Peyer's patch (tissue), 4 donors: ENCODE measurements at regions not wholly inside any gene's neighbourhood (a gene's known extent, or its start where the extent isn't known, plus 50 kb on each side); places are given as distances from the start of the nearest gene placed in this dataset.

ENCODE experiments used
- DNase-seq, 3 donors: peaks; one replicate each; pipeline ENCODE4 v3.0.0-alpha.2; 2017 to 2019
- H3K27ac ChIP-seq, 4 donors: fragments of 200-600 bp; sonication (generic); one replicate each; pipeline ENCODE4 v1.5.1; 2016 to 2019
- H3K27me3 ChIP-seq, 2 donors: fragments of 200-600 bp; sonication (generic); one replicate each; pipeline ENCODE4 v1.5.1; 2019
- H3K36me3 ChIP-seq, 3 donors: fragments of 200-600 bp; sonication (generic); one replicate each; pipeline ENCODE4 v1.5.1; 2016 to 2019
- H3K4me1 ChIP-seq, 4 donors: fragments of 200-600 bp; sonication (generic); one replicate each; pipeline ENCODE4 v1.5.1; 2016 to 2019
- H3K4me3 ChIP-seq, 4 donors: fragments of 200-600 bp; sonication (generic); 1 replicate in 3 of 4; 2 replicates in 1 of 4; pipeline ENCODE4 v1.5.1; 2016 to 2019; ENCODE audit warnings: mild to moderate bottlenecking in 1 of 4
- H3K9me3 ChIP-seq, 4 donors: fragments of 200-600 bp; sonication (generic); one replicate each; pipeline ENCODE4 v1.5.1; 2016 to 2019; ENCODE audit warnings: mild to moderate bottlenecking in 1 of 4
- CTCF ChIP-seq, 6 experiments: fragments of 450-650 bp in 4 of 6; fragments of 200-600 bp in 2 of 6; sonication (generic) in 1 of 6; IDR thresholded peaks; one replicate each; pipeline ENCODE4 v1.5.1; 2017 to 2019; ENCODE audit warnings: antibody characterized with exemption in 6 of 6, mild to moderate bottlenecking in 3 of 6, moderate library complexity in 1 of 6
- POLR2A ChIP-seq, 2 donors: fragments of 450-650 bp; IDR thresholded peaks; one replicate each; pipeline ENCODE4 v1.5.1; 2017; ENCODE audit warnings: antibody characterized with exemption in 2 of 2, mild to moderate bottlenecking in 2 of 2, moderate library complexity in 2 of 2

- Histone ChIP-seq H3K9me3 (no peaks in the 10 kb centered on the region), H3K36me3 (no peaks in the 10 kb centered on the region), H3K27ac (peak overlapping the region in 2 of 4 donors; percentile 72 to 78), H3K4me1 (peaks cover 6 to 34% (median 16%) of the 10 kb centered on the region in 4 donors), H3K4me3 (peak overlapping the region in 2 of 4 donors; percentile 76 to 85), H3K27me3 (no peaks in the 10 kb centered on the region)
- no peak for DNase-seq
- TF ChIP-seq CTCF (IDR thresholded peaks at IDR 0.05) = no peak
- no peak for TF ChIP-seq POLR2A (IDR thresholded peaks at IDR 0.05)
Observed at GRCh38 chr20:36094497-36094896, 60.0 kb upstream of the EPB41L1 start.

- no peak for DNase-seq
- H3K9me3 ChIP-seq = no peaks in the 10 kb centered on the region
- H3K4me3 ChIP-seq = no peak overlapping the region
- TF ChIP-seq CTCF (IDR thresholded peaks at IDR 0.05) (no peak), POLR2A (IDR thresholded peaks at IDR 0.05) (no peak)
- H3K4me1 ChIP-seq = peaks cover 6 to 34% (median 16%) of the 10 kb centered on the region in 4 donors
- H3K27ac ChIP-seq = peak overlapping the region in 1 of 4 donors; percentile 83
- no peaks in the 10 kb centered on the region for H3K27me3 ChIP-seq
- no peaks in the 10 kb centered on the region for H3K36me3 ChIP-seq
Observed at GRCh38 chr20:36096435-36096834, 58.1 kb upstream of the EPB41L1 start.

GRCh38 chr20:36097337-36098151, 57.0 kb upstream of the EPB41L1 start:
- DNase-seq = no peak
- Histone ChIP-seq H3K27ac (peak overlapping the region; percentile 39 to 83 (median 58)), H3K27me3 (no peaks in the 10 kb centered on the region), H3K36me3 (no peaks in the 10 kb centered on the region), H3K4me3 (no peak overlapping the region), H3K9me3 (no peaks in the 10 kb centered on the region), H3K4me1 (peaks cover 6 to 27% (median 11%) of the 10 kb centered on the region in 4 donors)
- no peak for TF ChIP-seq POLR2A (IDR thresholded peaks at IDR 0.05)
- peak in 2 of 6 experiments; percentile 13 to 21 for TF ChIP-seq CTCF (IDR thresholded peaks at IDR 0.05)

- Histone ChIP-seq H3K36me3 (no peaks in the 10 kb centered on the region), H3K9me3 (no peaks in the 10 kb centered on the region), H3K4me3 (no peak overlapping the region), H3K4me1 (peaks cover 6 to 24% (median 11%) of the 10 kb centered on the region in 4 donors), H3K27ac (peak overlapping the region; percentile 39 to 83 (median 58)), H3K27me3 (no peaks in the 10 kb centered on the region)
- peak in 2 of 3 donors; percentile 52 to 73 for DNase-seq
- no peak for TF ChIP-seq POLR2A (IDR thresholded peaks at IDR 0.05)
- no peak for TF ChIP-seq CTCF (IDR thresholded peaks at IDR 0.05)
Observed at GRCh38 chr20:36098364-36098763, 56.2 kb upstream of the EPB41L1 start.

GRCh38 chr20:36099106-36099505, 55.4 kb upstream of the EPB41L1 start:
- Histone ChIP-seq H3K9me3 (no peaks in the 10 kb centered on the region), H3K27ac (no peak overlapping the region), H3K27me3 (no peaks in the 10 kb centered on the region), H3K4me3 (no peak overlapping the region), H3K36me3 (no peaks in the 10 kb centered on the region), H3K4me1 (peaks cover 6 to 19% (median 11%) of the 10 kb centered on the region in 4 donors)
- no peak for DNase-seq
- TF ChIP-seq POLR2A (IDR thresholded peaks at IDR 0.05) (no peak), CTCF (IDR thresholded peaks at IDR 0.05) (no peak)
